G401 (cell line): ENCODE measurements at regions not wholly inside any gene's neighbourhood (a gene's known extent, or its start where the extent isn't known, plus 50 kb on each side); places are given as distances from the start of the nearest gene placed in this dataset.

Experiments
- DNase-seq: peaks from one replicate; pipeline ENCODE4 v3.0.0-alpha.2; 2015; ENCODE audit warnings: low spot score
- in situ Hi-C: cut with HindIII; loops from 2 replicates; pipeline ENCODE4 v1.10.0; 2016; ENCODE audit warnings: low sequenced_read_pairs, mixed read lengths

GRCh38 chr6:33857093-33857931, 53.5 kb upstream of the MLN start:
- in situ Hi-C loops = loop anchor here (10.0 kb wide), 1 partner anchor 107 kb away; no protein-coding TSS in a partner anchor
- DNase-seq = no peak

- no peak for DNase-seq
- in situ Hi-C loops = loop anchor here (10.0 kb wide), 1 partner anchor 108 kb away; no protein-coding TSS in a partner anchor
These were observed 52.9 kb upstream of the MLN start for GRCh38 chr6:33856655-33857054.

- in situ Hi-C loops = loop anchor here (10.0 kb wide), 1 partner anchor 109 kb away; no protein-coding TSS in a partner anchor
- no peak for DNase-seq
These were observed 52.3 kb upstream of the MLN start for GRCh38 chr6:33856031-33856590.

- in situ Hi-C loops = loop anchor here (10.0 kb wide), 1 partner anchor 110 kb away; no protein-coding TSS in a partner anchor
- peak; percentile 88 for DNase-seq
These were observed 50.8 kb upstream of the MLN start for GRCh38 chr6:33854572-33855030.

GRCh38 chr6:33853736-33854135, 49.9 kb upstream of the MLN start:
- DNase-seq = no peak

More at GRCh38 chr6:33853736-33854135, 49.9 kb upstream of the MLN start:
- in situ Hi-C loops = loop anchor here (10.0 kb wide), 1 partner anchor 111 kb away; no protein-coding TSS in a partner anchor
